Trophoblast cell (in vitro differentiated cells and primary cell): ENCODE measurements at regions not wholly inside any gene's neighbourhood (a gene's known extent, or its start where the extent isn't known, plus 50 kb on each side); places are given as distances from the start of the nearest gene placed in this dataset.

Experiments used
- DNase-seq, 2 donors: peaks; one replicate each; pipeline ENCODE4 v3.0.0-alpha.2; 2016
- H2AFZ ChIP-seq: 2 replicates; pipeline ENCODE4 v1.6.1; 2013; ENCODE audit warnings: low read length, moderate library complexity, mild to moderate bottlenecking; ENCODE audit not compliant: insufficient read depth, poor library complexity
- H2AK5ac ChIP-seq: 2 replicates; pipeline ENCODE4 v1.6.1; 2013; ENCODE audit warnings: mild to moderate bottlenecking, low read length
- H2BK120ac ChIP-seq: 2 replicates; pipeline ENCODE4 v1.6.1; 2013; ENCODE audit warnings: low read length, mild to moderate bottlenecking, moderate library complexity; ENCODE audit not compliant: insufficient read depth, poor library complexity
- H2BK12ac ChIP-seq: 2 replicates; pipeline ENCODE4 v1.6.1; 2013; ENCODE audit warnings: mild to moderate bottlenecking, low read length, moderate library complexity
- H2BK5ac ChIP-seq: 2 replicates; pipeline ENCODE4 v1.6.1; 2013; ENCODE audit warnings: low read length, low read depth, moderate library complexity, mild to moderate bottlenecking; ENCODE audit not compliant: poor library complexity
- H3K14ac ChIP-seq: 2 replicates; pipeline ENCODE4 v1.6.1; 2013; ENCODE audit warnings: mild to moderate bottlenecking, low read length
- H3K18ac ChIP-seq: 2 replicates; pipeline ENCODE4 v1.6.1; 2013; ENCODE audit warnings: mild to moderate bottlenecking, low read length
- H3K23ac ChIP-seq: 2 replicates; pipeline ENCODE4 v1.6.1; 2013; ENCODE audit warnings: low read length
- H3K27ac ChIP-seq: 2 replicates; pipeline ENCODE4 v1.5.1; 2013; ENCODE audit warnings: low read depth, mild to moderate bottlenecking, inconsistent platforms, low read length, moderate library complexity
- H3K27me3 ChIP-seq: 2 replicates; pipeline ENCODE4 v1.6.1; 2013; ENCODE audit warnings: inconsistent platforms, mild to moderate bottlenecking, low read length, moderate library complexity; ENCODE audit not compliant: insufficient read depth
- H3K36me3 ChIP-seq, 2 experiments: 1 replicate in 1 of 2; 2 replicates in 1 of 2; pipeline ENCODE4 v1.6.1; 2013; ENCODE audit warnings: low read length in 2 of 2, mild to moderate bottlenecking in 2 of 2, moderate library complexity in 1 of 2; ENCODE audit not compliant: insufficient read depth in 2 of 2, control insufficient read depth in 1 of 2
- H3K4ac ChIP-seq: 2 replicates; pipeline ENCODE4 v1.6.1; 2013; ENCODE audit warnings: low read depth, mild to moderate bottlenecking, low read length, moderate library complexity
- H3K4me1 ChIP-seq, 2 experiments: 1 replicate in 1 of 2; 2 replicates in 1 of 2; pipeline ENCODE4 v1.6.1; 2013; ENCODE audit warnings: low read length in 2 of 2, mild to moderate bottlenecking in 2 of 2, moderate library complexity in 1 of 2; ENCODE audit not compliant: insufficient read depth in 2 of 2, control insufficient read depth in 1 of 2
- H3K4me2 ChIP-seq: 2 replicates; pipeline ENCODE4 v1.6.1; 2013; ENCODE audit warnings: inconsistent platforms, mild to moderate bottlenecking, low read length, moderate library complexity
- H3K4me3 ChIP-seq: 2 replicates; pipeline ENCODE4 v1.5.1; 2013; ENCODE audit warnings: mild to moderate bottlenecking, low read depth, low read length, inconsistent platforms
- H3K79me1 ChIP-seq: one replicate; pipeline ENCODE4 v1.6.1; 2013; ENCODE audit warnings: low read length
- H3K79me2 ChIP-seq: 2 replicates; pipeline ENCODE4 v1.6.1; 2013; ENCODE audit warnings: low read length, mild to moderate bottlenecking; ENCODE audit not compliant: control insufficient read depth, insufficient read depth, poor library complexity
- H3K9ac ChIP-seq: 2 replicates; pipeline ENCODE4 v1.6.1; 2013; ENCODE audit warnings: mild to moderate bottlenecking, low read length
- H3K9me3 ChIP-seq: 2 replicates; pipeline ENCODE4 v1.6.1; 2013; ENCODE audit warnings: low read depth, mild to moderate bottlenecking, control low read depth, inconsistent platforms, low read length; ENCODE audit not compliant: insufficient read depth
- H4K12ac ChIP-seq: 2 replicates; pipeline ENCODE4 v1.6.1; 2013; ENCODE audit warnings: low read depth, mild to moderate bottlenecking, low read length, moderate library complexity
- H4K8ac ChIP-seq: 2 replicates; pipeline ENCODE4 v1.6.1; 2013; ENCODE audit warnings: low read depth, mild to moderate bottlenecking, low read length, moderate library complexity
- H4K91ac ChIP-seq: one replicate; pipeline ENCODE4 v1.6.1; 2013; ENCODE audit warnings: low read depth, mild to moderate bottlenecking, low read length, moderate library complexity
- WGBS: extraction: QIAGEN DNeasy Blood & Tissue Kit; methylation state at CpG from one replicate; pipeline ENCODE4 v1.1.7; 2013; ENCODE audit warnings: missing lambda C conversion rate; ENCODE audit not compliant: insufficient read length, insufficient coverage; ENCODE audit errors: extremely low coverage; 5-methylcytosine and 5-hydroxymethylcytosine counted together

DNA sequence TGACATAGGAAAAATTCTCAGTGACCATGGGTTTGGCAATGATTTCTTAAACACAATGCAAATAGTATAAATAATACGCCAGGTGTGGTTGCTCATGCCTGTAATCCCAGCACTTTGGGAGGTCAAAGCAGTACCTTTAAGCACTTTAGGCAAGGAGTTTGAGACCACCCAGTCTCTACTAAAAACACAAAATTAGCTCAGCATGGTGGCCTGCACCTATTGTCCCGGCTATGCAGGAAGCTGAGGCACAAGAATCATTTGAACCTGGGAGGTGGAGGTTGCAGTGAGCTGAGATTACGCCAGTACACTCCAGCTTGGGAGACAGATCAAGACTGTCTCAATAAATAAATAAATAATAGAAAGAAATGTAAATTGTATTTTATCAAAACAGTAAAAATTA is 356.5 kb upstream of the SLITRK6 start:
- H3K27ac ChIP-seq: no peak overlapping the region
- H4K91ac ChIP-seq: no peak overlapping the region
- no peak overlapping the region for H2BK12ac ChIP-seq
- H3K79me2 ChIP-seq: no peaks in the 10 kb centered on the region
- no peak overlapping the region for H4K12ac ChIP-seq
- no peaks in the 10 kb centered on the region for H3K79me1 ChIP-seq
- no peak overlapping the region for H4K8ac ChIP-seq
- H3K4ac ChIP-seq: no peak overlapping the region
- no peak overlapping the region for H2AFZ ChIP-seq
- no peak overlapping the region for H3K14ac ChIP-seq
- H3K4me3 ChIP-seq: no peak overlapping the region
- H2BK5ac ChIP-seq: no peak overlapping the region
- H3K23ac ChIP-seq: no peak overlapping the region
- no peaks in the 10 kb centered on the region for H3K4me1 ChIP-seq
- no peak for DNase-seq
- no peaks in the 10 kb centered on the region for H3K9me3 ChIP-seq
- H3K9ac ChIP-seq: no peak overlapping the region
- H2AK5ac ChIP-seq: no peak overlapping the region
- H2BK120ac ChIP-seq: no peak overlapping the region
- H3K36me3 ChIP-seq: no peaks in the 10 kb centered on the region
- no peaks in the 10 kb centered on the region for H3K27me3 ChIP-seq
- no peak overlapping the region for H3K4me2 ChIP-seq
- H3K18ac ChIP-seq: no peak overlapping the region
- no CpG with 5 or more reads among the region's 3 CpGs for WGBS

DNA sequence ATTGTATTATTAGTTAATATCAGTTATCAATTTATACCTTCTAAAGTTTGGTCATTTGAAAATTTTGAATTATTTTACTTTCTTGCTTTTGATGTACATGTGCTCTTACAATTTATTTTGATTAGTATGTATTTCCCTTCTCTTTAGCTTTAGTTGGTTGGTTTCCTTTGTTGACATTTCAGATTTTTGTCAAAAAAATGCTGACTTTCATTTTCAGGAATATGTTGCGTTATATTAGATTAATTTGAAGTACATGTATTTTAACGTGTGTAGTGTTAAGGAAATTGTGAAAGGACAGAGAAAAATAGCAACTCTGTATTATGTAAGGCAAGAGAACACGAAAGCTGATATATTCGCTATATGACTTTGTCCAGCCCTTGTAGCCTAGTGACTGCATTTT is 342.9 kb upstream of the SLITRK6 start:
- H3K36me3 ChIP-seq: no peaks in the 10 kb centered on the region
- H2BK120ac ChIP-seq: no peak overlapping the region
- H3K4me2 ChIP-seq: no peak overlapping the region
- H2AFZ ChIP-seq: no peak overlapping the region
- H3K4me3 ChIP-seq: no peak overlapping the region
- WGBS: 100% methylated on average over 2 of the region's 4 CpGs
- H3K4me1 ChIP-seq: no peaks in the 10 kb centered on the region
- H3K9me3 ChIP-seq: no peaks in the 10 kb centered on the region
- H2BK12ac ChIP-seq: no peak overlapping the region
- H3K4ac ChIP-seq: no peak overlapping the region
- H4K91ac ChIP-seq: no peak overlapping the region
- no peaks in the 10 kb centered on the region for H3K79me2 ChIP-seq
- H3K9ac ChIP-seq: no peak overlapping the region
- no peak overlapping the region for H2BK5ac ChIP-seq
- no peak overlapping the region for H3K23ac ChIP-seq
- DNase-seq: no peak
- no peaks in the 10 kb centered on the region for H3K79me1 ChIP-seq
- H4K12ac ChIP-seq: no peak overlapping the region
- H3K27me3 ChIP-seq: no peaks in the 10 kb centered on the region
- H2AK5ac ChIP-seq: no peak overlapping the region
- H4K8ac ChIP-seq: no peak overlapping the region
- no peak overlapping the region for H3K27ac ChIP-seq
- H3K14ac ChIP-seq: no peak overlapping the region
- H3K18ac ChIP-seq: no peak overlapping the region

DNA sequence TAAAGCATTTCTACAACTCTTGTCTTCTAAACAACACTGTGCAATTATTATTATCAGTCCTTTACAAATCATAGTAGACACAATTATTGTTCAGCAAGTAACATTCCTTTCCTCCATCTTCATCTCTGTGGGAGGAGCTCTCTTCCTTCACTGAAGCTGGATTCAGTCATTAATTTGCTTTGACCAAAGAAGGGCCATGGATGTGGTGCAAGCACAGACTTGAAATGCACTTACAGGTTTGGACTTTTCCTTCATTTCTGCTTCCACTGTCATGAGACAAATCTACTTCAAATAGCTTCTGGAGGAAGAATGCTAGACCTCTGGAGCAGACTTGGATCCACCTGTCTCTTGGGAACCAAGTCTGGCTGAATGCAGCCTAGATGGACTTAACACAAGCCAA is 336.6 kb upstream of the SLITRK6 start:
- Histone ChIP-seq H3K36me3 (no peaks in the 10 kb centered on the region), H3K14ac (no peak overlapping the region), H2AFZ (no peak overlapping the region), H2BK120ac (no peak overlapping the region), H3K9me3 (no peaks in the 10 kb centered on the region), H3K4me3 (no peak overlapping the region), H3K27ac (no peak overlapping the region), H3K4me2 (no peak overlapping the region), H4K12ac (no peak overlapping the region), H4K8ac (no peak overlapping the region), H2AK5ac (no peak overlapping the region), H3K9ac (no peak overlapping the region), H3K4me1 (no peaks in the 10 kb centered on the region), H3K4ac (no peak overlapping the region), H3K79me1 (no peaks in the 10 kb centered on the region), H3K23ac (no peak overlapping the region), H4K91ac (no peak overlapping the region), H2BK12ac (no peak overlapping the region), H3K18ac (no peak overlapping the region), H2BK5ac (no peak overlapping the region), H3K79me2 (no peaks in the 10 kb centered on the region), H3K27me3 (no peaks in the 10 kb centered on the region)
- DNase-seq: no peak

DNA sequence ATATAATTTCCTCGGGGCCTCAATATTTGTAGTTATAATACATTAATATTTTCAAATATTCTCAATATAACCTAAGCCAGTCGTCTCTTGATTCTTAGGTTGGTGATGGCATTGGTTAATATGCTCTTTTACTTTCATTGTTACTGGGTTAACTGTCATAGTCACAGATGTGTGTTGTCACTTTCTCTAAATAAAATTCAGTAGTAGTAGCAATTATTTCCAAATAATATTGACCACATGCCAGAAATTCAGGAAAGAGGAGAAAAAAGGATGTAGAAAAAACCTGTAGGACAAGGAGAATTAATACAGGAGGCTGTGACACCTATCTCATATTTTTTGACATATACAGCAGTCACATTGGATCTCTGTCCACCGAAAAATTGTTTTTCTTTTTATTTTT is 322.7 kb upstream of the SLITRK6 start:
- Histone ChIP-seq H3K27ac (no peak overlapping the region), H4K12ac (no peak overlapping the region), H2AFZ (no peak overlapping the region), H2BK5ac (no peak overlapping the region), H3K27me3 (no peaks in the 10 kb centered on the region), H3K79me2 (no peaks in the 10 kb centered on the region), H3K18ac (no peak overlapping the region), H3K4ac (no peak overlapping the region), H4K91ac (no peak overlapping the region), H3K23ac (no peak overlapping the region), H3K36me3 (no peaks in the 10 kb centered on the region), H3K79me1 (no peaks in the 10 kb centered on the region), H3K4me1 (no peaks in the 10 kb centered on the region), H3K4me3 (no peak overlapping the region), H2AK5ac (no peak overlapping the region), H2BK120ac (no peak overlapping the region), H3K14ac (no peak overlapping the region), H3K9me3 (no peaks in the 10 kb centered on the region), H3K4me2 (no peak overlapping the region), H4K8ac (no peak overlapping the region), H3K9ac (no peak overlapping the region), H2BK12ac (no peak overlapping the region)
- DNase-seq: no peak
- no CpG with 5 or more reads among the region's 3 CpGs for WGBS

DNA sequence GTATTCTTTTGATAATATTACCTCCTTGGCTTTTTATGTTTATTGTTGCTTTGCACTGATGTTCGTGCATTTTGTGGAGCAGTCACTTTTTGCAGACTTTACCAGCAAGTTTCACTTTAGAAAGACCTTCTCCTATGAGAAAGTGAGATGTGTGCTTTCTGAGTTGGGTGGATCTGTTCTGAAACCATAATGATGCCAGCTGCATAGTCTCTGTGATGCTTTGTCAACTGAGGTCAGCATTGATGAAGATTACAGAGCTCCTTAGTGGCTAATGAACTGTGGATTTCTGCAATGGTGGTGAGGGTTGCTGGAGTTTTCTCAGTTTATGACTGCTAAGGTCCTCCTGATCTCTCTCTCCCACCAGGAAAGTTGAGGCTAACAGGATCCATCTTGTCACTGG is 309.9 kb upstream of the SLITRK6 start:
- Histone ChIP-seq H3K79me2 (no peaks in the 10 kb centered on the region), H2AK5ac (no peak overlapping the region), H3K4me1 (no peaks in the 10 kb centered on the region), H2BK5ac (no peak overlapping the region), H3K27me3 (no peaks in the 10 kb centered on the region), H3K79me1 (no peaks in the 10 kb centered on the region), H3K4me2 (no peak overlapping the region), H3K27ac (no peak overlapping the region), H2AFZ (no peak overlapping the region), H3K18ac (no peak overlapping the region), H3K4ac (no peak overlapping the region), H3K9ac (no peak overlapping the region), H4K12ac (no peak overlapping the region), H3K14ac (no peak overlapping the region), H3K36me3 (no peaks in the 10 kb centered on the region), H4K91ac (no peak overlapping the region), H3K4me3 (no peak overlapping the region), H4K8ac (no peak overlapping the region), H2BK120ac (no peak overlapping the region), H3K23ac (no peak overlapping the region), H2BK12ac (no peak overlapping the region), H3K9me3 (peaks cover 2% of the 10 kb centered on the region)
- no CpG with 5 or more reads among the region's 1 CpG for WGBS
- DNase-seq: no peak
